ENCODE measurements at regions not wholly inside any gene's neighbourhood (a gene's known extent, or its start where the extent isn't known, plus 50 kb on each side); places are given as distances from the start of the nearest gene placed in this dataset.
"Not testable (repeated sequence)": the region's sequence is repeated elsewhere in the genome, so short reads cannot be mapped to it uniquely, and the experiment has no call there.

GRCh38 chr4:104330125-104330905 is 164.4 kb downstream of the CXXC4 start:
- no peak for DNase-seq (ENCODE audit: low spot score)

- DNase-seq (ENCODE audit: low spot score) = not testable (repeated sequence)
These were observed 167.6 kb downstream of the CXXC4 start for GRCh38 chr4:104326991-104327694.

- peak; percentile 68 for DNase-seq (ENCODE audit: low spot score)
These were observed 192.0 kb downstream of the CXXC4 start for GRCh38 chr4:104302731-104303130.

- DNase-seq (ENCODE audit: low spot score) = no peak
These were observed 199.9 kb downstream of the CXXC4 start for GRCh38 chr4:104294811-104295210.

- DNase-seq (ENCODE audit: low spot score) = no peak
These were observed 207.8 kb downstream of the CXXC4 start for GRCh38 chr4:104286867-104287266.

- no peak for DNase-seq (ENCODE audit: low spot score)
These were observed 211.4 kb downstream of the CXXC4 start for GRCh38 chr4:104283303-104283702.

- peak; percentile 82 for DNase-seq (ENCODE audit: low spot score)
These were observed 214.9 kb downstream of the CXXC4 start for GRCh38 chr4:104279744-104280143.

- DNase-seq (ENCODE audit: low spot score) = no peak
These were observed 221.7 kb downstream of the CXXC4 start for GRCh38 chr4:104272966-104273365.

GRCh38 chr4:104269603-104270002 is 225.1 kb downstream of the CXXC4 start:
- not testable (repeated sequence) for DNase-seq (ENCODE audit: low spot score)

GRCh38 chr4:104263100-104263499 is 231.6 kb downstream of the CXXC4 start:
- DNase-seq (ENCODE audit: low spot score) = no peak

GRCh38 chr4:104262678-104263077 is 232.0 kb downstream of the CXXC4 start:
- DNase-seq (ENCODE audit: low spot score) = peak; percentile 22

- no peak for DNase-seq (ENCODE audit: low spot score)
These were observed 246.0 kb downstream of the CXXC4 start for GRCh38 chr4:104248726-104249125.

- DNase-seq (ENCODE audit: low spot score) = no peak
These were observed 258.7 kb downstream of the CXXC4 start for GRCh38 chr4:104235967-104236366.

GRCh38 chr4:104217526-104217925 is 277.2 kb downstream of the CXXC4 start:
- DNase-seq (ENCODE audit: low spot score) = no peak

- DNase-seq (ENCODE audit: low spot score) = no peak
These were observed 283.0 kb downstream of the CXXC4 start for GRCh38 chr4:104211657-104212056.

GRCh38 chr4:104210420-104210819 is 284.3 kb downstream of the CXXC4 start:
- DNase-seq (ENCODE audit: low spot score) = no peak

- no peak for DNase-seq (ENCODE audit: low spot score)
These were observed 287.9 kb downstream of the CXXC4 start for GRCh38 chr4:104206784-104207183.

GRCh38 chr4:104205116-104205515 is 289.6 kb downstream of the CXXC4 start:
- no peak for DNase-seq (ENCODE audit: low spot score)

GRCh38 chr4:104188301-104188700 is 306.4 kb downstream of the CXXC4 start:
- DNase-seq (ENCODE audit: low spot score) = no peak

GRCh38 chr4:104169437-104169836 is 325.3 kb downstream of the CXXC4 start:
- no peak for DNase-seq (ENCODE audit: low spot score)

GRCh38 chr4:104166749-104167148 is 327.9 kb downstream of the CXXC4 start:
- DNase-seq (ENCODE audit: low spot score) = no peak

- DNase-seq (ENCODE audit: low spot score) = no peak
These were observed 330.9 kb downstream of the CXXC4 start for GRCh38 chr4:104163820-104164219.

- no peak for DNase-seq (ENCODE audit: low spot score)
These were observed 348.6 kb downstream of the CXXC4 start for GRCh38 chr4:104146048-104146447.

Data from putamen (tissue), 1 donor.